Keratinocyte (primary cell): ENCODE measurements at regions not wholly inside any gene's neighbourhood (a gene's known extent, or its start where the extent isn't known, plus 50 kb on each side); places are given as distances from the start of the nearest gene placed in this dataset.

Experiments used
- EZH2 ChIP-seq: IDR thresholded peaks from one replicate; pipeline ENCODE4 v1.6.1; 2012; ENCODE audit warnings: inconsistent platforms, mild to moderate bottlenecking, low read length, moderate library complexity
- TF ChIP-seq, protein P1 (sequence below), 3 experiments: IDR thresholded peaks in 1 of 3; conservative IDR thresholded peaks in 1 of 3; optimal IDR thresholded peaks in 1 of 3; 2 replicates in 2 of 3; 3 replicates in 1 of 3; pipeline versions ENCODE3 to v1.5.1; 2011; ENCODE audit warnings: low read length in 3 of 3, mild to moderate bottlenecking in 3 of 3, moderate library complexity in 2 of 3, control low read depth in 1 of 3, inconsistent platforms in 1 of 3; ENCODE audit not compliant: insufficient read depth in 2 of 3; ENCODE audit errors: extremely low read depth in 1 of 3

GRCh38 chr17:77490361-77491183, 349.8 kb downstream of the SEC14L1 start:
- TF ChIP-seq, protein P1, sequence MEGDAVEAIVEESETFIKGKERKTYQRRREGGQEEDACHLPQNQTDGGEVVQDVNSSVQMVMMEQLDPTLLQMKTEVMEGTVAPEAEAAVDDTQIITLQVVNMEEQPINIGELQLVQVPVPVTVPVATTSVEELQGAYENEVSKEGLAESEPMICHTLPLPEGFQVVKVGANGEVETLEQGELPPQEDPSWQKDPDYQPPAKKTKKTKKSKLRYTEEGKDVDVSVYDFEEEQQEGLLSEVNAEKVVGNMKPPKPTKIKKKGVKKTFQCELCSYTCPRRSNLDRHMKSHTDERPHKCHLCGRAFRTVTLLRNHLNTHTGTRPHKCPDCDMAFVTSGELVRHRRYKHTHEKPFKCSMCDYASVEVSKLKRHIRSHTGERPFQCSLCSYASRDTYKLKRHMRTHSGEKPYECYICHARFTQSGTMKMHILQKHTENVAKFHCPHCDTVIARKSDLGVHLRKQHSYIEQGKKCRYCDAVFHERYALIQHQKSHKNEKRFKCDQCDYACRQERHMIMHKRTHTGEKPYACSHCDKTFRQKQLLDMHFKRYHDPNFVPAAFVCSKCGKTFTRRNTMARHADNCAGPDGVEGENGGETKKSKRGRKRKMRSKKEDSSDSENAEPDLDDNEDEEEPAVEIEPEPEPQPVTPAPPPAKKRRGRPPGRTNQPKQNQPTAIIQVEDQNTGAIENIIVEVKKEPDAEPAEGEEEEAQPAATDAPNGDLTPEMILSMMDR (optimal IDR thresholded peaks at IDR 0.05 in 1 of 3, IDR thresholded peaks at IDR 0.05 in 1 of 3, conservative IDR thresholded peaks at IDR 0.05 in 1 of 3; ENCODE audit: extremely low read depth in 1 of 3, insufficient read depth in 2 of 3, low read length in 3 of 3), result no peak
- TF ChIP-seq EZH2, result no peak
